Trophoblast cell (in vitro differentiated cells and primary cell): ENCODE measurements at regions not wholly inside any gene's neighbourhood (a gene's known extent, or its start where the extent isn't known, plus 50 kb on each side); places are given as distances from the start of the nearest gene placed in this dataset.

ENCODE experiments used
- DNase-seq, 2 donors: peaks; one replicate each; pipeline ENCODE4 v3.0.0-alpha.2; 2016
- H2AFZ ChIP-seq: 2 replicates; pipeline ENCODE4 v1.6.1; 2013; ENCODE audit warnings: low read length, moderate library complexity, mild to moderate bottlenecking; ENCODE audit not compliant: insufficient read depth, poor library complexity
- H2AK5ac ChIP-seq: 2 replicates; pipeline ENCODE4 v1.6.1; 2013; ENCODE audit warnings: mild to moderate bottlenecking, low read length
- H2BK120ac ChIP-seq: 2 replicates; pipeline ENCODE4 v1.6.1; 2013; ENCODE audit warnings: low read length, mild to moderate bottlenecking, moderate library complexity; ENCODE audit not compliant: insufficient read depth, poor library complexity
- H2BK12ac ChIP-seq: 2 replicates; pipeline ENCODE4 v1.6.1; 2013; ENCODE audit warnings: mild to moderate bottlenecking, low read length, moderate library complexity
- H2BK5ac ChIP-seq: 2 replicates; pipeline ENCODE4 v1.6.1; 2013; ENCODE audit warnings: low read length, low read depth, moderate library complexity, mild to moderate bottlenecking; ENCODE audit not compliant: poor library complexity
- H3K14ac ChIP-seq: 2 replicates; pipeline ENCODE4 v1.6.1; 2013; ENCODE audit warnings: mild to moderate bottlenecking, low read length
- H3K18ac ChIP-seq: 2 replicates; pipeline ENCODE4 v1.6.1; 2013; ENCODE audit warnings: mild to moderate bottlenecking, low read length
- H3K23ac ChIP-seq: 2 replicates; pipeline ENCODE4 v1.6.1; 2013; ENCODE audit warnings: low read length
- H3K27ac ChIP-seq: 2 replicates; pipeline ENCODE4 v1.5.1; 2013; ENCODE audit warnings: low read depth, mild to moderate bottlenecking, inconsistent platforms, low read length, moderate library complexity
- H3K27me3 ChIP-seq: 2 replicates; pipeline ENCODE4 v1.6.1; 2013; ENCODE audit warnings: inconsistent platforms, mild to moderate bottlenecking, low read length, moderate library complexity; ENCODE audit not compliant: insufficient read depth
- H3K36me3 ChIP-seq, 2 experiments: 1 replicate in 1 of 2; 2 replicates in 1 of 2; pipeline ENCODE4 v1.6.1; 2013; ENCODE audit warnings: low read length in 2 of 2, mild to moderate bottlenecking in 2 of 2, moderate library complexity in 1 of 2; ENCODE audit not compliant: insufficient read depth in 2 of 2, control insufficient read depth in 1 of 2
- H3K4ac ChIP-seq: 2 replicates; pipeline ENCODE4 v1.6.1; 2013; ENCODE audit warnings: low read depth, mild to moderate bottlenecking, low read length, moderate library complexity
- H3K4me1 ChIP-seq, 2 experiments: 1 replicate in 1 of 2; 2 replicates in 1 of 2; pipeline ENCODE4 v1.6.1; 2013; ENCODE audit warnings: low read length in 2 of 2, mild to moderate bottlenecking in 2 of 2, moderate library complexity in 1 of 2; ENCODE audit not compliant: insufficient read depth in 2 of 2, control insufficient read depth in 1 of 2
- H3K4me2 ChIP-seq: 2 replicates; pipeline ENCODE4 v1.6.1; 2013; ENCODE audit warnings: inconsistent platforms, mild to moderate bottlenecking, low read length, moderate library complexity
- H3K4me3 ChIP-seq: 2 replicates; pipeline ENCODE4 v1.5.1; 2013; ENCODE audit warnings: mild to moderate bottlenecking, low read depth, low read length, inconsistent platforms
- H3K79me1 ChIP-seq: one replicate; pipeline ENCODE4 v1.6.1; 2013; ENCODE audit warnings: low read length
- H3K79me2 ChIP-seq: 2 replicates; pipeline ENCODE4 v1.6.1; 2013; ENCODE audit warnings: low read length, mild to moderate bottlenecking; ENCODE audit not compliant: control insufficient read depth, insufficient read depth, poor library complexity
- H3K9ac ChIP-seq: 2 replicates; pipeline ENCODE4 v1.6.1; 2013; ENCODE audit warnings: mild to moderate bottlenecking, low read length
- H3K9me3 ChIP-seq: 2 replicates; pipeline ENCODE4 v1.6.1; 2013; ENCODE audit warnings: low read depth, mild to moderate bottlenecking, control low read depth, inconsistent platforms, low read length; ENCODE audit not compliant: insufficient read depth
- H4K12ac ChIP-seq: 2 replicates; pipeline ENCODE4 v1.6.1; 2013; ENCODE audit warnings: low read depth, mild to moderate bottlenecking, low read length, moderate library complexity
- H4K8ac ChIP-seq: 2 replicates; pipeline ENCODE4 v1.6.1; 2013; ENCODE audit warnings: low read depth, mild to moderate bottlenecking, low read length, moderate library complexity
- H4K91ac ChIP-seq: one replicate; pipeline ENCODE4 v1.6.1; 2013; ENCODE audit warnings: low read depth, mild to moderate bottlenecking, low read length, moderate library complexity
- WGBS: extraction: QIAGEN DNeasy Blood & Tissue Kit; methylation state at CpG from one replicate; pipeline ENCODE4 v1.1.7; 2013; ENCODE audit warnings: missing lambda C conversion rate; ENCODE audit not compliant: insufficient read length, insufficient coverage; ENCODE audit errors: extremely low coverage; 5-methylcytosine and 5-hydroxymethylcytosine counted together

DNA sequence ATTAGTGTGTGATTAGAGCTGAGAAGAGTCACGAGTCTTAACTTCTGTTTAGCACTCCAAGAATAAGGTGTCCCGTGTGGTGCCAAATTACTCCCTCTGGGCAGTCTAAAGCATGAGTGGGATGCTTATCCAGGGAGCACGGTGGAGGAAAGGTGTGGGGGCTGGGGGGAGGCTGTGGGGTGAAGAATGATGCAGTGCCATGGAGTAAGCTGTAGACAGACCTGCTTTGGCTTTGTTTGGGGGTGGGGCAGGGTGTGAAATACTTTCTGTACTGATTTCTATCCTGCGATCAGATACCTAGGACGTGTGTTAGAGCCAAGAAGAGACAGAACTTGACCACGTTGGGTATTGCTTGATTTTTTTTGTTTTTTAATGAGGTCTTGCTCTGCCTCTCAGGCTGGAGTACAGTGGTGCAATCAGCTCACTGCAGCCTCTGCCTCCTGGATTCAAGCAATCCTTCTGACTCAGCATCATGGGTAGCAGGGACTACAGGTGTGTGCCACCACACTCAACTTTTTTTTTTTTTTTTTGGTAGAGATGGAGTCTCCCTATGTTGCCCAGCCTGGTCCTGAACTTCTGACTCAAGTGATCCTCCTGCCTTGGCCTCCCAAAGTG, 232.8 kb downstream of the MAN2A1 start:
- Histone ChIP-seq H3K9ac (no peak overlapping the region), H3K4me2 (no peak overlapping the region), H3K79me2 (no peaks in the 10 kb centered on the region), H3K9me3 (no peaks in the 10 kb centered on the region), H2AFZ (no peak overlapping the region), H4K8ac (no peak overlapping the region), H3K23ac (no peak overlapping the region), H3K27ac (no peak overlapping the region), H4K91ac (no peak overlapping the region), H3K4me3 (no peak overlapping the region), H3K36me3 (no peaks in the 10 kb centered on the region), H4K12ac (no peak overlapping the region), H3K79me1 (no peaks in the 10 kb centered on the region), H3K27me3 (no peaks in the 10 kb centered on the region), H2AK5ac (no peak overlapping the region), H2BK12ac (no peak overlapping the region), H2BK120ac (no peak overlapping the region), H3K18ac (no peak overlapping the region), H2BK5ac (no peak overlapping the region), H3K4me1 (no peaks in the 10 kb centered on the region), H3K14ac (no peak overlapping the region), H3K4ac (no peak overlapping the region)
- no CpG with 5 or more reads among the region's 6 CpGs for WGBS
- no peak for DNase-seq

- no peak overlapping the region for H4K12ac ChIP-seq
- no peak overlapping the region for H3K27ac ChIP-seq
- H3K36me3 ChIP-seq: no peaks in the 10 kb centered on the region
- no peak overlapping the region for H3K23ac ChIP-seq
- H2AFZ ChIP-seq: no peak overlapping the region
- H3K79me2 ChIP-seq: no peaks in the 10 kb centered on the region
- no peak overlapping the region for H2BK12ac ChIP-seq
- no peak overlapping the region for H3K4ac ChIP-seq
- no peak overlapping the region for H3K18ac ChIP-seq
- no peaks in the 10 kb centered on the region for H3K4me1 ChIP-seq
- no peak overlapping the region for H2BK5ac ChIP-seq
- no peaks in the 10 kb centered on the region for H3K9me3 ChIP-seq
- H2AK5ac ChIP-seq: no peak overlapping the region
- H4K8ac ChIP-seq: no peak overlapping the region
- no peak overlapping the region for H3K9ac ChIP-seq
- no peaks in the 10 kb centered on the region for H3K79me1 ChIP-seq
- no peaks in the 10 kb centered on the region for H3K27me3 ChIP-seq
- no peak overlapping the region for H3K4me2 ChIP-seq
- no peak overlapping the region for H3K4me3 ChIP-seq
- H2BK120ac ChIP-seq: no peak overlapping the region
- H3K14ac ChIP-seq: no peak overlapping the region
- no CpG with 5 or more reads among the region's 1 CpG for WGBS
- no peak overlapping the region for H4K91ac ChIP-seq
- DNase-seq: no peak
Measured at GRCh38 chr5:109923205-109923604, 233.5 kb downstream of the MAN2A1 start.

DNA sequence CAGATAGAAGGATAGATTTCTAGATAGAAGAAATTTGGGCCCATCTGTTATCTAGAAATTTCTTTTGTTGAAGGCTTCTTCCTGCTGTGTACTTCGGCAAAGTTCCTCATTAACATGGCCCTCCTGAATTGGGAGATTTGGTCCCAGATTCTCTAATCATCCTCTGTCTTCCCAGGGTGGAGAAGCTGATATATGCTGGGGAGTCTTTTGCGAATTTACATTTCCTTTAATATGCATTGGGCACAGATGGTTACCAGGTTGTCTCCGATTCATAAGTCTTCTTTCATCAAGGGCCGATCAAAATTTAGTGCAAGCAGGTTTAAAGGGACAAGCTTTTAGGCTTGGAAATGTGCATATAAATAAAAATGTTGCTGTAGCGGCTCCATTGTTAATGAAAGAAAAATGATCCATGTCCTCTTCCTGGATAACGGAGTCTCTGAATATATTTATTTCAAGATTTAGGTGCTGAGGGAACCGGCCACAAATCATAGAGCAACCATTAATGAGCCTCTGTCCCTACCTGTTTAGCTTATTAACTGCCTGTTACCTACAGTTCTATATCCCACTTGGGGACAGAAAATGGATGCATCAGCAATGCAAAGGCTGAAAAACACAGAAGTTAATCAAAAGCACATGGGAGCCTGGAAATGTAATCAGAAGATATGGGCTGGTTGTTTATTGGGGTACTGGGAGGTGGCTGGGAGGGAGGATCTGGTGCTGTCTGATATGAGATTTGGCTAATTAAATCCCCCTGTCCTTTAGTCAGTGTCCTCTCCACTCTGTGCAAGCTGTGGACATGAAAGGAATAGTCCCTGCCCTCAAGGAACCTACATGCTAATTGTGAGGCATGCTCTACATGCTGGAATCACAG, 234.7 kb downstream of the MAN2A1 start:
- WGBS: no CpG with 5 or more reads among the region's 7 CpGs
- H3K27me3 ChIP-seq: no peaks in the 10 kb centered on the region
- no peak overlapping the region for H3K18ac ChIP-seq
- no peak overlapping the region for H3K4me2 ChIP-seq
- H3K4me1 ChIP-seq: no peaks in the 10 kb centered on the region
- H2AFZ ChIP-seq: no peak overlapping the region
- no peak overlapping the region for H3K4me3 ChIP-seq
- H3K79me1 ChIP-seq: no peaks in the 10 kb centered on the region
- no peak overlapping the region for H2BK120ac ChIP-seq
- no peak overlapping the region for H3K27ac ChIP-seq
- no peak overlapping the region for H4K12ac ChIP-seq
- no peak overlapping the region for H2AK5ac ChIP-seq
- no peak overlapping the region for H4K91ac ChIP-seq
- no peak overlapping the region for H4K8ac ChIP-seq
- no peaks in the 10 kb centered on the region for H3K9me3 ChIP-seq
- H2BK5ac ChIP-seq: no peak overlapping the region
- H3K9ac ChIP-seq: no peak overlapping the region
- no peak overlapping the region for H3K14ac ChIP-seq
- no peaks in the 10 kb centered on the region for H3K79me2 ChIP-seq
- H3K4ac ChIP-seq: no peak overlapping the region
- H3K23ac ChIP-seq: no peak overlapping the region
- no peaks in the 10 kb centered on the region for H3K36me3 ChIP-seq
- DNase-seq: no peak
- H2BK12ac ChIP-seq: no peak overlapping the region

DNA sequence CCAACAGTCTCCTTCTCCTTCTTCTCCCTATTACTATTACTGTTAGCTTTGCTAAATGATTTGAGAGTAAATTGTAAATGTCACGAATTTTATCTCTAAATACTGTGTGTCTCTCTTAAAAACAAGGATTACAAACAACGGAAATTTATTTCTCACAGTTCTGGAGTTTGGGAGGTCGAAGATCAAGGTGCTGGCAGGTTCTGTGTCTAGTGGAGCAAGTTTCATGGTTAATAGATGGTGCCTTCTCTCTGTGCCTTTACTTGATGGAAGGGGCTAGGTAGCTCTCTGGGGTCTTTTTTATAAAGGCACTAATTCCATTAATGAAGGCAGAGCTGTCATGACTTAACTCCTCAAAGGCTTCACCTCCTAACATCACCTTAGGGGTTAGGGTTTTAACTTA, 237.9 kb downstream of the MAN2A1 start:
- no peak overlapping the region for H3K18ac ChIP-seq
- H2AFZ ChIP-seq: no peak overlapping the region
- no peak overlapping the region for H3K23ac ChIP-seq
- H2BK12ac ChIP-seq: no peak overlapping the region
- no peak overlapping the region for H4K8ac ChIP-seq
- no peak overlapping the region for H3K4ac ChIP-seq
- H3K27ac ChIP-seq: no peak overlapping the region
- H3K4me3 ChIP-seq: no peak overlapping the region
- no peaks in the 10 kb centered on the region for H3K36me3 ChIP-seq
- DNase-seq: no peak
- H3K27me3 ChIP-seq: no peaks in the 10 kb centered on the region
- no CpG with 5 or more reads among the region's 3 CpGs for WGBS
- no peak overlapping the region for H3K14ac ChIP-seq
- no peaks in the 10 kb centered on the region for H3K79me1 ChIP-seq
- H3K4me2 ChIP-seq: no peak overlapping the region
- no peak overlapping the region for H3K9ac ChIP-seq
- no peaks in the 10 kb centered on the region for H3K9me3 ChIP-seq
- no peaks in the 10 kb centered on the region for H3K4me1 ChIP-seq
- H2AK5ac ChIP-seq: no peak overlapping the region
- no peak overlapping the region for H2BK120ac ChIP-seq
- H4K91ac ChIP-seq: no peak overlapping the region
- H3K79me2 ChIP-seq: no peaks in the 10 kb centered on the region
- H2BK5ac ChIP-seq: no peak overlapping the region
- no peak overlapping the region for H4K12ac ChIP-seq
